ENCODE measurements at regions not wholly inside any gene's neighbourhood (a gene's known extent, or its start where the extent isn't known, plus 50 kb on each side); places are given as distances from the start of the nearest gene placed in this dataset.

DNA sequence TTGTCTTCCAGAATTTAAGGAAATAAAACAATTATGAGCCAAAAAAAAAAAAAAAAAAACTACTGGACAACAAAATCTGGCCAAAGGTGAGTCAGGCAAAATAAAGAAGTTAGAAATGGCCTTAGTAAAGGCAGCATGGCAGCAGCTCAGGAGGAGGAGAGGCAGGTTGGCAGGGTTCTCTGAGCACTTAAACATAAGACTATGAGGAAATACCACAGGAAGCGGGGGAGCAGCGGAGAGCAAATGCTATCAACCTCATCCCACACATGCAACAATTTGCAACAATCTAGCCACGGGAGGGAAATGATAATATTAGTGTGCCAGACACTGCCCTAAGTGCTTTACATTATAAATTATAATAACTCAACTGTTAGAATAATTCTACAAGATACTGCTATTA lies 247.3 kb upstream of the NSMCE3 start:
- no peak overlapping the region for H3K4me3 ChIP-seq (ENCODE audit: extremely low read depth in 1 of 4, insufficient read depth in 2 of 4, low read depth in 3 of 4, low read length in 4 of 4)
- TF ChIP-seq, protein P1, sequence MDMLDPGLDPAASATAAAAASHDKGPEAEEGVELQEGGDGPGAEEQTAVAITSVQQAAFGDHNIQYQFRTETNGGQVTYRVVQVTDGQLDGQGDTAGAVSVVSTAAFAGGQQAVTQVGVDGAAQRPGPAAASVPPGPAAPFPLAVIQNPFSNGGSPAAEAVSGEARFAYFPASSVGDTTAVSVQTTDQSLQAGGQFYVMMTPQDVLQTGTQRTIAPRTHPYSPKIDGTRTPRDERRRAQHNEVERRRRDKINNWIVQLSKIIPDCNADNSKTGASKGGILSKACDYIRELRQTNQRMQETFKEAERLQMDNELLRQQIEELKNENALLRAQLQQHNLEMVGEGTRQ (IDR thresholded peaks at IDR 0.05; ENCODE audit: low read length), result no peak
- no peak for TF ChIP-seq CBX5 (IDR thresholded peaks at IDR 0.05; ENCODE audit: low read depth, low read length)
- no peak for TF ChIP-seq RFX5 (IDR thresholded peaks at IDR 0.05; ENCODE audit: borderline replicate concordance, low read depth, low read length)
- TF ChIP-seq NRF1 (IDR thresholded peaks at IDR 0.05; ENCODE audit: low read depth, low read length), result no peak
- TF ChIP-seq CHD2 (IDR thresholded peaks at IDR 0.05; ENCODE audit: low read length), result no peak
- no peak for TF ChIP-seq HDAC2 (IDR thresholded peaks at IDR 0.05; ENCODE audit: borderline replicate concordance in 1 of 2, low read depth in 2 of 2, low read length in 2 of 2)
- no peak for TF ChIP-seq ZNF274 (IDR thresholded peaks at IDR 0.05; ENCODE audit: borderline replicate concordance, extremely low read depth, low read length)
- TF ChIP-seq SIX5 (IDR thresholded peaks at IDR 0.05; ENCODE audit: low read depth, low read length), result no peak
- TF ChIP-seq, protein P2, sequence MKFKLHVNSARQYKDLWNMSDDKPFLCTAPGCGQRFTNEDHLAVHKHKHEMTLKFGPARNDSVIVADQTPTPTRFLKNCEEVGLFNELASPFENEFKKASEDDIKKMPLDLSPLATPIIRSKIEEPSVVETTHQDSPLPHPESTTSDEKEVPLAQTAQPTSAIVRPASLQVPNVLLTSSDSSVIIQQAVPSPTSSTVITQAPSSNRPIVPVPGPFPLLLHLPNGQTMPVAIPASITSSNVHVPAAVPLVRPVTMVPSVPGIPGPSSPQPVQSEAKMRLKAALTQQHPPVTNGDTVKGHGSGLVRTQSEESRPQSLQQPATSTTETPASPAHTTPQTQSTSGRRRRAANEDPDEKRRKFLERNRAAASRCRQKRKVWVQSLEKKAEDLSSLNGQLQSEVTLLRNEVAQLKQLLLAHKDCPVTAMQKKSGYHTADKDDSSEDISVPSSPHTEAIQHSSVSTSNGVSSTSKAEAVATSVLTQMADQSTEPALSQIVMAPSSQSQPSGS (IDR thresholded peaks at IDR 0.05; ENCODE audit: low read length), result no peak
- TF ChIP-seq GABPA (IDR thresholded peaks at IDR 0.05; ENCODE audit: borderline replicate concordance, insufficient read depth, low read length), result no peak
- TF ChIP-seq JUN (IDR thresholded peaks at IDR 0.05; ENCODE audit: low read depth, low read length), result no peak
- TF ChIP-seq SRF (IDR thresholded peaks at IDR 0.05; ENCODE audit: low read depth, low read length), result no peak

More for the DNA sequence above, 247.3 kb upstream of the NSMCE3 start:
- Histone ChIP-seq H2BK5ac (ENCODE audit: low read depth, low read length) (no peak overlapping the region), H2AK5ac (ENCODE audit: low read depth, low read length) (no peak overlapping the region), H3K23me2 (ENCODE audit: low read depth, low read length) (no peaks in the 10 kb centered on the region), H2BK120ac (replicated peaks; ENCODE audit: low read depth, low read length) (no peak overlapping the region), H4K91ac (replicated peaks; ENCODE audit: insufficient read length, low read length) (no peak overlapping the region), H3K4ac (replicated peaks; ENCODE audit: insufficient read length, low read depth, low read length) (no peak overlapping the region), H3K27me3 (replicated peaks in 1 of 4; ENCODE audit: control insufficient read depth in 3 of 4, extremely low read depth in 1 of 4, insufficient read depth in 3 of 4, low read length in 3 of 4) (no peaks in the 10 kb centered on the region; a peak in 1 of 7 replicates), H2BK20ac (ENCODE audit: low read length) (no peak overlapping the region), H3K23ac (ENCODE audit: insufficient read length) (no peak overlapping the region), H3K18ac (ENCODE audit: extremely low read depth, low read length) (no peak overlapping the region), H3K4me1 (replicated peaks in 1 of 4; ENCODE audit: control insufficient read depth in 3 of 4, insufficient read depth in 4 of 4, low read length in 3 of 4) (0 out of 7 replicates have a peak, but pooled peaks cover 0 to 2% (median 0%) of the 10 kb centered on the region in 4 experiments), H2BK12ac (ENCODE audit: low read depth, low read length) (no peak overlapping the region), H3K79me1 (ENCODE audit: low read depth, low read length) (no peaks in the 10 kb centered on the region; the same call in 1 of the 2 replicates), H3K27ac (ENCODE audit: low read depth, low read length) (no peak overlapping the region), H3K36me3 (ENCODE audit: control insufficient read depth in 2 of 4, insufficient read depth in 4 of 4, low read length in 3 of 4) (no peaks in the 10 kb centered on the region), H4K8ac (ENCODE audit: extremely low read depth, insufficient read depth, low read length) (no peak overlapping the region), H4K20me1 (replicated peaks in 1 of 2; ENCODE audit: control insufficient read depth in 1 of 2, insufficient read depth in 2 of 2, low read length in 2 of 2) (no peaks in the 10 kb centered on the region), H3K56ac (replicated peaks; ENCODE audit: insufficient read length, low read depth, low read length) (no peak overlapping the region), H2BK15ac (ENCODE audit: low read length) (no peak overlapping the region), H4K5ac (ENCODE audit: insufficient read length, low read depth, low read length) (no peak overlapping the region), H3K9ac (replicated peaks in 1 of 4; ENCODE audit: extremely low read depth in 1 of 4, low read depth in 3 of 4, low read length in 3 of 4) (no peak overlapping the region), H2AFZ (ENCODE audit: low read length) (no peak overlapping the region), H3K4me2 (ENCODE audit: insufficient read depth in 1 of 2, low read depth in 2 of 2, low read length in 2 of 2) (no peak overlapping the region), H3K79me2 (ENCODE audit: control insufficient read depth in 1 of 2, insufficient read depth in 2 of 2, low read length in 2 of 2) (0 out of 4 replicates have a peak, but pooled peaks cover 0 to 2% of the 10 kb centered on the region in 2 experiments), H3K14ac (ENCODE audit: insufficient read length) (no peak overlapping the region), H3K9me3 (ENCODE audit: insufficient read depth in 2 of 2, low read depth in 1 of 2, low read length in 1 of 2) (0 out of 4 replicates have a peak, but pooled peaks cover 0 to 3% of the 10 kb centered on the region in 2 experiments)
- DNase-seq (ENCODE audit: low read depth in 1 of 2, low spot score in 2 of 2), result no peak
- 93% methylated on average over 3 of the region's 3 CpGs; no CpG with 5 or more reads in 1 of the 2 experiments for WGBS, 2 experiments (ENCODE audit: extremely low coverage in 1 of 2, insufficient coverage in 1 of 2, insufficient read length in 1 of 2, insufficient replicate concordance in 2 of 2, low coverage in 1 of 2, low lambda C conversion rate in 2 of 2, missing lambda C conversion rate in 1 of 2)
- FAIRE-seq, result no peak
- ChIA-PET POLR2A (ENCODE audit: partially characterized antibody) (interaction anchor here (0.7 kb wide), 1 partner anchor 120 kb away, joined by 4 read pairs; no protein-coding TSS in a partner anchor), CTCF (ENCODE audit: partially characterized antibody) (no interaction called here)

All from H1 (cell line).